ENCODE measurements at regions not wholly inside any gene's neighbourhood (a gene's known extent, or its start where the extent isn't known, plus 50 kb on each side); places are given as distances from the start of the nearest gene placed in this dataset.

- TF ChIP-seq POLR2A (IDR thresholded peaks at IDR 0.05; ENCODE audit: borderline replicate concordance, extremely low read depth, insufficient read depth, insufficient read length), result no peak
- no peak for TF ChIP-seq REST (IDR thresholded peaks at IDR 0.05; ENCODE audit: low read depth)
Observed at GRCh38 chr14:22243971-22244581, 344.9 kb downstream of the DAD1 start.
